ENCODE measurements at regions not wholly inside any gene's neighbourhood (a gene's known extent, or its start where the extent isn't known, plus 50 kb on each side); places are given as distances from the start of the nearest gene placed in this dataset.
"Not testable (repeated sequence)": the region's sequence is repeated elsewhere in the genome, so short reads cannot be mapped to it uniquely, and the experiment has no call there.

- H3K27ac ChIP-seq: no peak overlapping the region
- TF ChIP-seq CTCF (IDR thresholded peaks at IDR 0.05): no peak
- no peak overlapping the region for H3K4me3 ChIP-seq
- no peak for DNase-seq (ENCODE audit: low spot score)
Observed at GRCh38 chr2:94622113-94622618, 249.1 kb upstream of the TEKT4 start.

GRCh38 chr2:94628953-94629352 lies 242.3 kb upstream of the TEKT4 start:
- DNase-seq (ENCODE audit: low spot score); H3K27ac ChIP-seq; H3K4me3 ChIP-seq: not testable (repeated sequence)

GRCh38 chr2:94641397-94641796 lies 229.8 kb upstream of the TEKT4 start:
- H3K27ac ChIP-seq; DNase-seq (ENCODE audit: low spot score); H3K4me3 ChIP-seq: not testable (repeated sequence)

- not testable (repeated sequence) for H3K4me3 ChIP-seq
Observed at GRCh38 chr2:94652131-94652530, 219.1 kb upstream of the TEKT4 start.

GRCh38 chr2:94669858-94670257 lies 201.4 kb upstream of the TEKT4 start:
- H3K27ac ChIP-seq; H3K4me3 ChIP-seq; DNase-seq (ENCODE audit: low spot score): not testable (repeated sequence)

More at GRCh38 chr2:94652131-94652530, 219.1 kb upstream of the TEKT4 start:
- not testable (repeated sequence) for DNase-seq (ENCODE audit: low spot score); H3K27ac ChIP-seq

GRCh38 chr2:94694236-94694635 lies 177.0 kb upstream of the TEKT4 start:
- H3K27ac ChIP-seq; DNase-seq (ENCODE audit: low spot score); H3K4me3 ChIP-seq: not testable (repeated sequence)

- H3K27ac ChIP-seq; DNase-seq (ENCODE audit: low spot score): not testable (repeated sequence)
Observed at GRCh38 chr2:94708982-94709381, 162.2 kb upstream of the TEKT4 start.

GRCh38 chr2:94725543-94725942 lies 145.7 kb upstream of the TEKT4 start:
- Histone ChIP-seq H3K4me3 (no peak overlapping the region), H3K27ac (no peak overlapping the region)
- DNase-seq (ENCODE audit: low spot score): no peak
- TF ChIP-seq CTCF (IDR thresholded peaks at IDR 0.05): no peak

More at GRCh38 chr2:94708982-94709381, 162.2 kb upstream of the TEKT4 start:
- H3K4me3 ChIP-seq: not testable (repeated sequence)

GRCh38 chr2:94735536-94735935 lies 135.7 kb upstream of the TEKT4 start:
- H3K4me3 ChIP-seq; H3K27ac ChIP-seq; DNase-seq (ENCODE audit: low spot score): not testable (repeated sequence)

- not testable (repeated sequence) for H3K27ac ChIP-seq; H3K4me3 ChIP-seq; DNase-seq (ENCODE audit: low spot score)
Observed at GRCh38 chr2:94737145-94737544, 134.1 kb upstream of the TEKT4 start.

- not testable (repeated sequence) for DNase-seq (ENCODE audit: low spot score); H3K27ac ChIP-seq; H3K4me3 ChIP-seq
Observed at GRCh38 chr2:94737736-94738342, 133.4 kb upstream of the TEKT4 start.

- TF ChIP-seq CTCF (IDR thresholded peaks at IDR 0.05): no peak
- Histone ChIP-seq H3K27ac (no peak overlapping the region), H3K4me3 (no peak overlapping the region)
- no peak for DNase-seq (ENCODE audit: low spot score)
Observed at GRCh38 chr2:94753466-94753998, 117.7 kb upstream of the TEKT4 start.

Data from coronary artery (tissue), 2 donors.